K562 (cell line): ENCODE measurements at regions not wholly inside any gene's neighbourhood (a gene's known extent, or its start where the extent isn't known, plus 50 kb on each side); places are given as distances from the start of the nearest gene placed in this dataset.

ENCODE experiments used
- ATAC-seq: fragments of 200-7000 bp; cut with Tn5 transposase; 3 replicates; pipeline ENCODE4 v1.9.1; 2020; ENCODE audit warnings: moderate library complexity
- BruUV-seq: library from RNA; stranded (reverse); fragments of 400-500 nt; replicated peaks from 2 replicates; lab custom pipeline; 2021; lab: Mats Ljungman, UMichigan
- CTCF ChIA-PET: fragments of 300-600 bp; formaldehyde crosslinking; extraction: SDS; loops from one replicate; lab custom pipeline; 2021; ENCODE audit warnings: low intra/inter-chr PET ratio; lab: Yijun Ruan, JAX
- POLR2A ChIA-PET: fragments of 300-600, 350-650 bp; sonication (Branson Sonifier 250); formaldehyde crosslinking; extraction: SDS; loops from one replicate; lab custom pipeline; 2021; ENCODE audit warnings: antibody characterized with exemption, inconsistent platforms; lab: Yijun Ruan, JAX
- DNase-seq, 4 experiments: peaks; one replicate each; pipeline versions ENCODE4 v3.0.0 to v3.0.0-alpha.2; 2011 to 2018; ENCODE audit warnings: low spot score in 3 of 4, mixed read lengths in 3 of 4; ENCODE audit errors: extremely low read depth in 1 of 4
- FAIRE-seq: peaks from 2 replicates; lab custom pipeline; 2011; peaks lifted over from hg19 to GRCh38; lab: Jason Lieb, UNC
- H2AFZ ChIP-seq: 2 replicates; pipeline ENCODE4 v1.6.0; 2011; ENCODE audit warnings: low read depth, low read length, control low read depth, inconsistent platforms
- H3K27ac ChIP-seq: fragments of 200-600 bp; 3 replicates; pipeline ENCODE4 v1.8.0; 2011; ENCODE audit warnings: low read depth, mild to moderate bottlenecking, control low read depth, inconsistent platforms, low read length, moderate library complexity, mixed read lengths; ENCODE audit errors: extremely low read depth
- H3K27me3 ChIP-seq, 2 experiments: fragments of 300-600 bp in 1 of 2; 2 replicates in 1 of 2; 3 replicates in 1 of 2; pipeline versions ENCODE4 v1.6.0 to v1.8.0; 2011; ENCODE audit warnings: inconsistent platforms in 2 of 2, low read length in 2 of 2, mild to moderate bottlenecking in 1 of 2, mixed read lengths in 1 of 2, moderate library complexity in 1 of 2; ENCODE audit not compliant: control insufficient read depth in 2 of 2, insufficient read depth in 2 of 2
- H3K36me3 ChIP-seq: fragments of 300-600 bp; 3 replicates; pipeline ENCODE4 v1.8.0; 2011; ENCODE audit warnings: mild to moderate bottlenecking, low read length, inconsistent platforms; ENCODE audit not compliant: control insufficient read depth, insufficient read depth
- H3K4me1 ChIP-seq, 2 experiments: fragments of 200-600 bp in 1 of 2; replicated peaks in 1 of 2; 2 replicates in 1 of 2; 3 replicates in 1 of 2; pipeline versions ENCODE4 v1.5.1 to v1.8.0; 2011; ENCODE audit warnings: inconsistent platforms in 2 of 2, low read length in 2 of 2, mild to moderate bottlenecking in 1 of 2, mixed read lengths in 1 of 2, moderate library complexity in 1 of 2; ENCODE audit not compliant: control insufficient read depth in 2 of 2, insufficient read depth in 2 of 2
- H3K4me2 ChIP-seq: 2 replicates; pipeline ENCODE4 v1.6.1; 2011; ENCODE audit warnings: low read length, control low read depth, inconsistent platforms, mixed read lengths; ENCODE audit not compliant: insufficient read depth
- H3K4me3 ChIP-seq: fragments of 200-600 bp; sonication (generic), shearing (Covaris generic); 2 replicates; pipeline ENCODE4 v1.5.1; 2016; ENCODE audit warnings: control low read depth, inconsistent platforms
- H3K79me2 ChIP-seq: fragments of 200-600 bp; 3 replicates; pipeline ENCODE4 v1.8.0; 2011; ENCODE audit warnings: low read length, inconsistent platforms; ENCODE audit not compliant: control insufficient read depth, insufficient read depth
- H3K9ac ChIP-seq, 2 experiments: 2 replicates each; pipeline versions ENCODE4 v1.6.0 to v1.6.1; 2011; ENCODE audit warnings: low read depth in 2 of 2, low read length in 2 of 2, control low read depth in 1 of 2, inconsistent platforms in 1 of 2, mild to moderate bottlenecking in 1 of 2, mixed read lengths in 1 of 2; ENCODE audit not compliant: insufficient read depth in 1 of 2
- H3K9me1 ChIP-seq: one replicate; pipeline ENCODE4 v1.6.0; 2011; ENCODE audit warnings: inconsistent platforms, mild to moderate bottlenecking, low read length, moderate library complexity; ENCODE audit not compliant: control insufficient read depth, insufficient read depth
- H3K9me3 ChIP-seq: replicated peaks from 2 replicates; pipeline ENCODE4 v1.5.1; 2011; ENCODE audit warnings: low read depth, low read length, inconsistent platforms; ENCODE audit not compliant: control insufficient read depth, insufficient read depth
- H4K20me1 ChIP-seq: replicated peaks from 2 replicates; pipeline ENCODE4 v1.6.1; 2011; ENCODE audit warnings: low read length, inconsistent platforms, mixed read lengths; ENCODE audit not compliant: control insufficient read depth, insufficient read depth
- ARID3B ChIP-seq: fragments of 250-450 bp; sonication (Bioruptor Pico); IDR thresholded peaks from 2 replicates; pipeline ENCODE4 v1.4.0; 2020; ENCODE audit warnings: borderline replicate concordance
- BRCA1 ChIP-seq, 2 experiments: fragments of 450-650 bp in 1 of 2; sonication (generic) in 1 of 2; formaldehyde crosslinking in 1 of 2; IDR thresholded peaks; 2 replicates each; pipeline versions ENCODE4 v1.5.0 to v1.6.1; 2017 to 2020; ENCODE audit warnings: mild to moderate bottlenecking in 1 of 2, missing genetic modification reagents in 1 of 2
- CBX8 ChIP-seq: fragments of 200-600 bp; sonication (generic); IDR thresholded peaks from 2 replicates; pipeline ENCODE4 v1.6.1; 2012; ENCODE audit warnings: borderline replicate concordance, mixed run types, low read depth, mild to moderate bottlenecking, moderate library complexity, mixed read lengths, low read length, control low read depth, inconsistent platforms; ENCODE audit not compliant: poor library complexity, severe bottlenecking; ENCODE audit errors: extremely low read depth
- DNMT1 ChIP-seq: fragments of 450-650 bp; IDR thresholded peaks from 2 replicates; pipeline ENCODE4 v1.6.1; 2016; ENCODE audit warnings: antibody characterized with exemption, mild to moderate bottlenecking
- GABPB2 ChIP-seq: fragments of 250-450 bp; sonication (Bioruptor Pico); conservative IDR thresholded peaks from 2 replicates; pipeline ENCODE4 v1.5.1; 2021; ENCODE audit warnings: mild to moderate bottlenecking
- MTA3 ChIP-seq: fragments of 450-650 bp; formaldehyde crosslinking; IDR thresholded peaks from 2 replicates; pipeline ENCODE4 v1.6.1; 2017; ENCODE audit warnings: mild to moderate bottlenecking, borderline replicate concordance
- NEUROD1 ChIP-seq: fragments of 150-350 bp; IDR thresholded peaks from 2 replicates; pipeline ENCODE4 v1.6.1; 2014; ENCODE audit warnings: borderline replicate concordance, low read length, low read depth; ENCODE audit not compliant: partially characterized antibody
- RBM14 ChIP-seq: fragments of 200-400 bp; formaldehyde crosslinking; IDR thresholded peaks from 2 replicates; pipeline ENCODE4 v1.6.1; 2018; ENCODE audit warnings: low read depth, mild to moderate bottlenecking, low read length, moderate library complexity, borderline replicate concordance; ENCODE audit not compliant: insufficient read depth
- RFX5 ChIP-seq: IDR thresholded peaks from 2 replicates; pipeline ENCODE4 v1.6.1; 2011; ENCODE audit warnings: low read depth, mild to moderate bottlenecking, improper control_type of control experiment, low read length
- ZBED1 ChIP-seq: IDR thresholded peaks from 2 replicates; pipeline ENCODE4 v1.6.1; 2014
- ZBTB12 ChIP-seq: fragments of 250-450 bp; sonication (Bioruptor Pico); IDR thresholded peaks from 2 replicates; pipeline ENCODE4 v1.4.0; 2020
- ZNF121 ChIP-seq: sonication (generic); formaldehyde crosslinking; conservative IDR thresholded peaks from 2 replicates; pipeline ENCODE4 v1.8.0; 2022; ENCODE audit warnings: missing genetic modification reagents
- ZNF436 ChIP-seq: fragments of 250-450, 450-650 bp; sonication (Bioruptor Pico); formaldehyde crosslinking; IDR thresholded peaks from 2 replicates; pipeline ENCODE4 v1.7.0; 2020; ENCODE audit warnings: mild to moderate bottlenecking
- ZNF445 ChIP-seq: fragments of 250-450 bp; sonication (Bioruptor Pico); IDR thresholded peaks from 2 replicates; pipeline ENCODE4 v1.4.0; 2020; ENCODE audit warnings: low read depth, mild to moderate bottlenecking, moderate library complexity
- ZNF77 ChIP-seq: fragments of 250-450 bp; sonication (Bioruptor Pico); IDR thresholded peaks from 2 replicates; pipeline ENCODE4 v1.5.0; 2020
- WGBS: fragments of 100-300 bp; shearing (Covaris generic); methylation state at CpG from one replicate; pipeline ENCODE4 v1.1.6; 2016; ENCODE audit warnings: low coverage, mixed read lengths; ENCODE audit not compliant: insufficient coverage; ENCODE audit errors: missing lambda C conversion rate; 5-methylcytosine and 5-hydroxymethylcytosine counted together
- in situ Hi-C: fragments of 300-500 bp; cut with MboI; formaldehyde crosslinking; loops from 4 replicates; pipeline ENCODE4 v1.15.0; 2018; ENCODE audit warnings: inconsistent platforms, mixed read lengths
- intact Hi-C: fragments of 100-400 bp; cut with micrococcal nuclease; formaldehyde crosslinking; loops from 2 replicates; pipeline ENCODE4 v1.14.2; 2022

GRCh38 chr14:98230411-98230810, 1041.6 kb downstream of the BCL11B start:
- WGBS, result 0% methylated on average over 7 of the region's 7 CpGs
- Histone ChIP-seq H3K4me2 (no peak overlapping the region), H3K4me1 (no peaks in the 10 kb centered on the region), H3K79me2 (no peaks in the 10 kb centered on the region), H3K9ac (no peak overlapping the region), H3K27ac (no peak overlapping the region), H3K9me1 (no peaks in the 10 kb centered on the region), H3K36me3 (no peaks in the 10 kb centered on the region), H3K4me3 (no peak overlapping the region), H3K9me3 (no peaks in the 10 kb centered on the region; the same call in 1 of the 2 replicates), H4K20me1 (no peaks in the 10 kb centered on the region), H2AFZ (no peak overlapping the region), H3K27me3 (no peaks in the 10 kb centered on the region)
- ChIA-PET CTCF (no interaction called here), POLR2A (no interaction called here)
- ATAC-seq, result no peak
- FAIRE-seq, result no peak
- BruUV-seq, result no TSS peak
- intact Hi-C loops (no loop called here), in situ Hi-C loops (no loop called here)
- TF ChIP-seq ZBED1 (no peak), GABPB2 (CRISPR knock-in tag) (no peak), ZNF121 (CRISPR knock-in tag) (no peak), CBX8 (no peak), DNMT1 (no peak), RFX5 (no peak)
- DNase-seq, result no peak

- Histone ChIP-seq H3K4me3 (no peak overlapping the region), H3K4me2 (no peak overlapping the region), H3K79me2 (no peaks in the 10 kb centered on the region), H4K20me1 (no peaks in the 10 kb centered on the region), H3K9me3 (no peaks in the 10 kb centered on the region; the same call in 1 of the 2 replicates), H3K4me1 (no peaks in the 10 kb centered on the region), H3K27ac (no peak overlapping the region), H2AFZ (no peak overlapping the region), H3K9me1 (no peaks in the 10 kb centered on the region), H3K9ac (no peak overlapping the region), H3K27me3 (no peaks in the 10 kb centered on the region), H3K36me3 (no peaks in the 10 kb centered on the region)
- CTCF ChIA-PET, result no interaction called here
- DNase-seq, result no peak
- no peak for ATAC-seq
- intact Hi-C loops, result no loop called here
- 0% methylated on average over 2 of the region's 2 CpGs for WGBS
- no peak for FAIRE-seq
- POLR2A ChIA-PET, result no interaction called here
- in situ Hi-C loops, result no loop called here
- no TSS peak for BruUV-seq
- TF ChIP-seq ZBTB12 (CRISPR knock-in tag), result no peak
- TF ChIP-seq ZNF445, result no peak
- no peak for TF ChIP-seq ZNF77 (CRISPR knock-in tag)
- no peak for TF ChIP-seq MTA3
- TF ChIP-seq NEUROD1, result no peak
- no peak for TF ChIP-seq ARID3B (CRISPR knock-in tag)
- TF ChIP-seq ZNF436, result no peak
- no peak for TF ChIP-seq RBM14
- no peak for TF ChIP-seq BRCA1 (IDR thresholded peaks at IDR 0.05)
- no peak for TF ChIP-seq BRCA1 (CRISPR knock-in tag; IDR thresholded peaks at IDR 0.05)
Observed at GRCh38 chr14:98231210-98231609, 1040.8 kb downstream of the BCL11B start.
